IMR-90 (cell line): ENCODE measurements at regions not wholly inside any gene's neighbourhood (a gene's known extent, or its start where the extent isn't known, plus 50 kb on each side); places are given as distances from the start of the nearest gene placed in this dataset.
"Not testable (repeated sequence)": the region's sequence is repeated elsewhere in the genome, so short reads cannot be mapped to it uniquely, and the experiment has no call there.

Experiments used
- ATAC-seq: fragments of 200-7000 bp; cut with Tn5 transposase; 2 replicates; pipeline ENCODE4 v1.9.1; 2020; ENCODE audit warnings: low read depth, mild to moderate bottlenecking, moderate library complexity
- BruUV-seq: library from RNA; stranded (reverse); fragments of 400-500 nt; replicated peaks from 2 replicates; lab custom pipeline; 2021; lab: Mats Ljungman, UMichigan
- CTCF ChIA-PET: fragments of 300-600 bp; formaldehyde crosslinking; extraction: SDS; loops from one replicate; lab custom pipeline; 2021; ENCODE audit warnings: antibody characterized with exemption; lab: Yijun Ruan, JAX
- POLR2A ChIA-PET: fragments of 300-600 bp; sonication (Branson Sonifier 250); formaldehyde crosslinking; loops from one replicate; lab custom pipeline; 2022; ENCODE audit warnings: antibody characterized with exemption; ENCODE audit not compliant: unreplicated experiment; lab: Charles Lee
- DNase-seq: peaks from one replicate; pipeline ENCODE4 v3.0.0; 2013
- H2AFZ ChIP-seq: replicated peaks from 2 replicates; pipeline ENCODE3; 2013; ENCODE audit warnings: low read length, mild to moderate bottlenecking; ENCODE audit not compliant: poor library complexity
- H2AK5ac ChIP-seq: 2 replicates; pipeline ENCODE4 v1.6.1; 2013; ENCODE audit warnings: low read depth, low read length, inconsistent platforms
- H2AK9ac ChIP-seq: replicated peaks from 2 replicates; pipeline ENCODE3; 2013; ENCODE audit warnings: mild to moderate bottlenecking, low read depth, low read length, moderate library complexity; ENCODE audit not compliant: poor library complexity
- H2BK120ac ChIP-seq: 2 replicates; pipeline ENCODE4 v1.6.1; 2013; ENCODE audit warnings: low read depth, low read length, inconsistent platforms
- H2BK15ac ChIP-seq: 3 replicates; pipeline ENCODE4 v1.6.1; 2013; ENCODE audit warnings: low read depth, low read length, inconsistent platforms
- H2BK20ac ChIP-seq: 2 replicates; pipeline ENCODE4 v1.6.1; 2013; ENCODE audit warnings: low read depth, mild to moderate bottlenecking, inconsistent platforms, low read length, moderate library complexity
- H2BK5ac ChIP-seq: 2 replicates; pipeline ENCODE4 v1.6.1; 2013; ENCODE audit warnings: mild to moderate bottlenecking, low read depth, low read length, inconsistent platforms; ENCODE audit not compliant: poor library complexity, severe bottlenecking
- H3K14ac ChIP-seq: replicated peaks from 2 replicates; pipeline ENCODE4 v1.6.1; 2013; ENCODE audit warnings: low read depth, low read length, inconsistent platforms
- H3K18ac ChIP-seq: 2 replicates; pipeline ENCODE4 v1.6.1; 2013; ENCODE audit warnings: low read depth, low read length, control low read depth
- H3K23ac ChIP-seq: 2 replicates; pipeline ENCODE4 v1.6.1; 2013; ENCODE audit warnings: low read depth, low read length, inconsistent platforms
- H3K27ac ChIP-seq: 2 replicates; pipeline ENCODE4 v1.5.1; 2013; ENCODE audit warnings: mild to moderate bottlenecking, control low read depth, low read length; ENCODE audit not compliant: insufficient read depth
- H3K27me3 ChIP-seq: 2 replicates; pipeline ENCODE4 v1.6.1; 2013; ENCODE audit warnings: low read length; ENCODE audit not compliant: control insufficient read depth, insufficient read depth
- H3K36me3 ChIP-seq: 2 replicates; pipeline ENCODE4 v1.6.1; 2013; ENCODE audit warnings: low read length, mixed read lengths; ENCODE audit not compliant: control insufficient read depth, insufficient read depth
- H3K4ac ChIP-seq: 2 replicates; pipeline ENCODE4 v1.6.1; 2013; ENCODE audit warnings: low read depth, low read length, inconsistent platforms
- H3K4me1 ChIP-seq: 2 replicates; pipeline ENCODE4 v1.6.1; 2013; ENCODE audit warnings: low read length, mixed read lengths; ENCODE audit not compliant: control insufficient read depth, insufficient read depth
- H3K4me2 ChIP-seq: 2 replicates; pipeline ENCODE4 v1.6.1; 2013; ENCODE audit warnings: low read depth, mild to moderate bottlenecking, control low read depth, low read length, moderate library complexity
- H3K4me3 ChIP-seq: 2 replicates; pipeline ENCODE4 v1.5.1; 2013; ENCODE audit warnings: low read depth, mild to moderate bottlenecking, control low read depth, low read length, moderate library complexity; ENCODE audit not compliant: insufficient read depth
- H3K56ac ChIP-seq: 2 replicates; pipeline ENCODE4 v1.6.1; 2013; ENCODE audit warnings: low read length, inconsistent platforms; ENCODE audit not compliant: insufficient read depth; ENCODE audit errors: extremely low read depth
- H3K79me1 ChIP-seq, 2 experiments: 2 replicates each; pipeline ENCODE4 v1.6.1; 2013; ENCODE audit warnings: low read length in 2 of 2, inconsistent platforms in 1 of 2, low read depth in 1 of 2
- H3K9ac ChIP-seq: 2 replicates; pipeline ENCODE4 v1.6.1; 2013; ENCODE audit warnings: low read depth, low read length, control low read depth
- H3K9me1 ChIP-seq: 2 replicates; pipeline ENCODE4 v1.6.1; 2013; ENCODE audit warnings: low read length, inconsistent platforms; ENCODE audit not compliant: insufficient read depth
- H3K9me3 ChIP-seq: 2 replicates; pipeline ENCODE4 v1.6.1; 2013; ENCODE audit warnings: low read length; ENCODE audit not compliant: control insufficient read depth, insufficient read depth
- H4K20me1 ChIP-seq: 2 replicates; pipeline ENCODE4 v1.6.1; 2013; ENCODE audit warnings: low read length, inconsistent platforms; ENCODE audit not compliant: insufficient read depth
- H4K5ac ChIP-seq: 2 replicates; pipeline ENCODE4 v1.6.1; 2013; ENCODE audit warnings: mild to moderate bottlenecking, low read depth, low read length, control low read depth
- H4K8ac ChIP-seq, 2 experiments: 2 replicates each; pipeline ENCODE4 v1.6.1; 2013; ENCODE audit warnings: low read depth in 2 of 2, low read length in 2 of 2, control low read depth in 1 of 2, inconsistent platforms in 1 of 2
- H4K91ac ChIP-seq: 2 replicates; pipeline ENCODE4 v1.6.1; 2013; ENCODE audit warnings: low read depth, low read length, inconsistent platforms; ENCODE audit not compliant: insufficient read depth
- WGBS, 2 experiments: methylation state at CpG; one replicate each; pipeline versions ENCODE4 v1.1.5 to v1.1.7; 2013; ENCODE audit warnings: missing lambda C conversion rate in 2 of 2; ENCODE audit not compliant: insufficient read length in 1 of 2; ENCODE audit errors: extremely low coverage in 2 of 2; 5-methylcytosine and 5-hydroxymethylcytosine counted together
- dilution Hi-C: fragments of 300-500 bp; cut with HindIII; formaldehyde crosslinking; loops from one replicate; pipeline ENCODE4 v1.14.3; 2018; ENCODE audit warnings: low sequenced_read_pairs; ENCODE audit not compliant: unreplicated experiment
- in situ Hi-C: fragments of 300-500 bp; cut with MboI; formaldehyde crosslinking; loops from 3 replicates; pipeline ENCODE4 v1.14.3; 2019; ENCODE audit warnings: low sequenced_read_pairs, inconsistent platforms, mixed read lengths
- intact Hi-C: fragments of 100-400 bp; cut with micrococcal nuclease; formaldehyde crosslinking; loops from 2 replicates; pipeline ENCODE4 v1.10.0; 2022

- DNase-seq, H3K9ac ChIP-seq, H4K8ac ChIP-seq, H3K18ac ChIP-seq, H3K56ac ChIP-seq, H3K14ac ChIP-seq, BruUV-seq, H3K4ac ChIP-seq, CTCF ChIA-PET, H2AK5ac ChIP-seq, H4K91ac ChIP-seq, H3K27me3 ChIP-seq, H3K4me3 ChIP-seq, intact Hi-C loops, H4K5ac ChIP-seq, H3K79me1 ChIP-seq, H3K9me3 ChIP-seq, H2BK5ac ChIP-seq, H2BK20ac ChIP-seq, H3K4me2 ChIP-seq, dilution Hi-C loops, H3K23ac ChIP-seq, H3K9me1 ChIP-seq, ATAC-seq, H3K36me3 ChIP-seq, H3K27ac ChIP-seq, H2BK15ac ChIP-seq, H2AK9ac ChIP-seq, H3K4me1 ChIP-seq, in situ Hi-C loops, H2AFZ ChIP-seq, H2BK120ac ChIP-seq, H4K20me1 ChIP-seq: not testable (repeated sequence)
- POLR2A ChIA-PET, result interaction anchor here (0.6 kb wide), 1 partner anchor 1812 kb away, joined by 3 read pairs; no protein-coding TSS in a partner anchor
- WGBS, 2 experiments, result no CpG with 5 or more reads among the region's 8 CpGs
These were observed 187.9 kb upstream of the NR5A2 start for GRCh38 chr1:199839608-199840007.

- H3K14ac ChIP-seq, H3K4ac ChIP-seq, H2AFZ ChIP-seq, H4K8ac ChIP-seq, H3K9ac ChIP-seq, H3K36me3 ChIP-seq, H3K18ac ChIP-seq, H4K20me1 ChIP-seq, H3K27me3 ChIP-seq, H2BK15ac ChIP-seq, intact Hi-C loops, H3K4me3 ChIP-seq, H2BK20ac ChIP-seq, H2AK5ac ChIP-seq, DNase-seq, H3K4me1 ChIP-seq, H4K5ac ChIP-seq, in situ Hi-C loops, H3K56ac ChIP-seq, ATAC-seq, POLR2A ChIA-PET, H3K23ac ChIP-seq, H2BK120ac ChIP-seq, H2BK5ac ChIP-seq, H4K91ac ChIP-seq, H2AK9ac ChIP-seq, H3K79me1 ChIP-seq, BruUV-seq, H3K9me1 ChIP-seq, H3K27ac ChIP-seq, H3K4me2 ChIP-seq, H3K9me3 ChIP-seq, dilution Hi-C loops: not testable (repeated sequence)
- WGBS, 2 experiments, result no CpG with 5 or more reads among the region's 2 CpGs
- CTCF ChIA-PET, result interaction anchor here (0.6 kb wide), 3 partner anchors 10 to 1049 kb away, joined by 3 read pairs; no protein-coding TSS in a partner anchor
These were observed 184.4 kb upstream of the NR5A2 start for GRCh38 chr1:199843096-199843495.
